ENCODE measurements at regions not wholly inside any gene's neighbourhood (a gene's known extent, or its start where the extent isn't known, plus 50 kb on each side); places are given as distances from the start of the nearest gene placed in this dataset.
A peak's percentile ranks its signal among the peaks of the same experiment; 100 is the strongest.

- TF ChIP-seq CTCF (IDR thresholded peaks at IDR 0.05; ENCODE audit: low read length, missing control alignments) = no peak
- DNase-seq (ENCODE audit: low read depth) = peak; percentile 44
- no peak overlapping the region for H3K4me3 ChIP-seq (replicated peaks; ENCODE audit: low read depth, low read length)
Measured at GRCh38 chr6:44558832-44559251, 171.3 kb downstream of the CDC5L start.

- TF ChIP-seq CTCF (IDR thresholded peaks at IDR 0.05; ENCODE audit: low read length, missing control alignments) = no peak
- H3K4me3 ChIP-seq (replicated peaks; ENCODE audit: low read depth, low read length) = no peak overlapping the region
Measured at GRCh38 chr6:44559486-44560270, 172.2 kb downstream of the CDC5L start.

GRCh38 chr6:44560458-44561059, 173.1 kb downstream of the CDC5L start:
- no peak overlapping the region for H3K4me3 ChIP-seq (replicated peaks; ENCODE audit: low read depth, low read length)
- no peak for TF ChIP-seq CTCF (IDR thresholded peaks at IDR 0.05; ENCODE audit: low read length, missing control alignments)
- no peak for DNase-seq (ENCODE audit: low read depth)

More at GRCh38 chr6:44559486-44560270, 172.2 kb downstream of the CDC5L start:
- DNase-seq (ENCODE audit: low read depth) = no peak

- TF ChIP-seq CTCF (IDR thresholded peaks at IDR 0.05; ENCODE audit: low read length, missing control alignments) = no peak
- DNase-seq (ENCODE audit: low read depth) = no peak
- H3K4me3 ChIP-seq (replicated peaks; ENCODE audit: low read depth, low read length) = no peak overlapping the region
Measured at GRCh38 chr6:44561060-44561623, 173.6 kb downstream of the CDC5L start.

- no peak for DNase-seq (ENCODE audit: low read depth)
- no peak overlapping the region for H3K4me3 ChIP-seq (replicated peaks; ENCODE audit: low read depth, low read length)
- no peak for TF ChIP-seq CTCF (IDR thresholded peaks at IDR 0.05; ENCODE audit: low read length, missing control alignments)
Measured at GRCh38 chr6:44561832-44562665, 174.5 kb downstream of the CDC5L start.

GRCh38 chr6:44563397-44563796, 175.9 kb downstream of the CDC5L start:
- no peak overlapping the region for H3K4me3 ChIP-seq (replicated peaks; ENCODE audit: low read depth, low read length)
- TF ChIP-seq CTCF (IDR thresholded peaks at IDR 0.05; ENCODE audit: low read length, missing control alignments) = no peak
- DNase-seq (ENCODE audit: low read depth) = peak; percentile 37
